ENCODE measurements at regions not wholly inside any gene's neighbourhood (a gene's known extent, or its start where the extent isn't known, plus 50 kb on each side); places are given as distances from the start of the nearest gene placed in this dataset.

- Histone ChIP-seq H4K91ac (ENCODE audit: insufficient read length, low read depth, low read length) (no peak overlapping the region), H4K8ac (replicated peaks; ENCODE audit: insufficient read length, low read depth, low read length) (no peak overlapping the region), H3K56ac (ENCODE audit: insufficient read length, low read depth, low read length) (no peak overlapping the region), H3K4me2 (ENCODE audit: insufficient read depth, insufficient read length, low read length) (no peak overlapping the region), H3K18ac (ENCODE audit: insufficient read length, low read depth, low read length) (no peak overlapping the region), H3K4me1 (ENCODE audit: insufficient read depth, low read length) (peaks cover 8% of the 10 kb centered on the region; the same call in 1 of the 2 replicates), H2BK15ac (ENCODE audit: low read depth, low read length) (no peak overlapping the region), H3K9ac (ENCODE audit: extremely low read depth, insufficient read length, low read length) (no peak overlapping the region), H3K23ac (ENCODE audit: insufficient read length, low read depth, low read length) (no peak overlapping the region), H2BK20ac (ENCODE audit: low read depth, low read length, poor library complexity, severe bottlenecking) (no peak overlapping the region), H3T11ph (ENCODE audit: low read length) (no peak overlapping the region), H3K14ac (ENCODE audit: insufficient read depth, low read length) (no peak overlapping the region), H4K20me1 (ENCODE audit: control insufficient read depth, insufficient read depth, insufficient read length) (no peaks in the 10 kb centered on the region), H2BK120ac (ENCODE audit: low read depth, low read length, poor library complexity, severe bottlenecking) (no peak overlapping the region), H2AK5ac (ENCODE audit: insufficient read length, low read length) (no peak overlapping the region), H3K79me2 (ENCODE audit: insufficient read depth, low read length) (no peaks in the 10 kb centered on the region), H3K4ac (ENCODE audit: low read depth, low read length) (no peak overlapping the region), H3K79me1 (ENCODE audit: insufficient read depth, low read depth, low read length, poor library complexity, severe bottlenecking) (no peaks in the 10 kb centered on the region), H2AFZ (ENCODE audit: low read length) (no peak overlapping the region), H3K27ac (ENCODE audit: insufficient read length, low read depth, low read length) (no peak overlapping the region), H3K27me3 (ENCODE audit: insufficient read depth, low read length) (no peaks in the 10 kb centered on the region), H3K23me2 (ENCODE audit: insufficient read length, low read depth, low read length, poor library complexity, severe bottlenecking) (no peaks in the 10 kb centered on the region), H2BK5ac (ENCODE audit: insufficient read length, low read length) (no peak overlapping the region), H4K5ac (ENCODE audit: insufficient read length, low read depth, low read length) (no peak overlapping the region), H3K9me3 (ENCODE audit: control insufficient read depth, low read depth, low read length) (no peaks in the 10 kb centered on the region), H2BK12ac (ENCODE audit: insufficient read length, low read depth, low read length) (no peak overlapping the region)
- Mint-ChIP-seq H3K4me3 (no peak overlapping the region), H3K27ac (no peak overlapping the region), H3K36me3 (ENCODE audit: insufficient read depth in 1 of 3, low read depth in 3 of 3) (peaks cover 0 to 3% (median 0%) of the 10 kb centered on the region in 3 experiments; a peak in 1 of 7 replicates), H3K27me3 (ENCODE audit: low read depth) (no peaks in the 10 kb centered on the region), H3K4me1 (peaks cover 18 to 21% of the 10 kb centered on the region in 2 experiments), H3K9me3 (no peaks in the 10 kb centered on the region)
- TF ChIP-seq CTCF (conservative IDR thresholded peaks at IDR 0.05), result no peak
- WGBS (ENCODE audit: extremely low coverage, insufficient read length, low lambda C conversion rate), result no CpG with 5 or more reads among the region's 1 CpG
- no peak for DNase-seq
Measured at GRCh38 chr16:13559624-13560023, 360.3 kb upstream of the ERCC4 start.
